HG03103 (cell line): ENCODE measurements at regions not wholly inside any gene's neighbourhood (a gene's known extent, or its start where the extent isn't known, plus 50 kb on each side); places are given as distances from the start of the nearest gene placed in this dataset.

Experiments
- ATAC-seq: cut with Tn5 transposase; IDR thresholded peaks from one replicate; pipeline ENCODE4 v1.9.1; 2021; ENCODE audit warnings: low read depth; ENCODE audit not compliant: unreplicated experiment

- no peak for ATAC-seq
Observed at GRCh38 chr5:67619636-67620035, 423.0 kb upstream of the CD180 start.

GRCh38 chr5:67619235-67619634 lies 422.6 kb upstream of the CD180 start:
- no peak for ATAC-seq

- no peak for ATAC-seq
Observed at GRCh38 chr5:67617051-67617450, 420.5 kb upstream of the CD180 start.

GRCh38 chr5:67612961-67613360 lies 416.4 kb upstream of the CD180 start:
- ATAC-seq: no peak

GRCh38 chr5:67610186-67610912 lies 413.8 kb upstream of the CD180 start:
- no peak for ATAC-seq

- ATAC-seq: no peak
Observed at GRCh38 chr5:67607958-67608357, 411.4 kb upstream of the CD180 start.

- ATAC-seq: no peak
Observed at GRCh38 chr5:67606586-67606947, 410.0 kb upstream of the CD180 start.

- no peak for ATAC-seq
Observed at GRCh38 chr5:67605730-67606585, 409.4 kb upstream of the CD180 start.

GRCh38 chr5:67591491-67591890 lies 394.9 kb upstream of the CD180 start:
- no peak for ATAC-seq

GRCh38 chr5:67588389-67588788 lies 391.8 kb upstream of the CD180 start:
- no peak for ATAC-seq

- no peak for ATAC-seq
Observed at GRCh38 chr5:67581203-67581602, 384.6 kb upstream of the CD180 start.

GRCh38 chr5:67578011-67578410 lies 381.4 kb upstream of the CD180 start:
- no peak for ATAC-seq

GRCh38 chr5:67577424-67577823 lies 380.8 kb upstream of the CD180 start:
- ATAC-seq: no peak

- no peak for ATAC-seq
Observed at GRCh38 chr5:67576112-67576511, 379.5 kb upstream of the CD180 start.

- no peak for ATAC-seq
Observed at GRCh38 chr5:67575087-67575486, 378.5 kb upstream of the CD180 start.

GRCh38 chr5:67561151-67561932 lies 364.7 kb upstream of the CD180 start:
- ATAC-seq: no peak

- no peak for ATAC-seq
Observed at GRCh38 chr5:67552773-67553172, 356.2 kb upstream of the CD180 start.

- no peak for ATAC-seq
Observed at GRCh38 chr5:67549947-67550346, 353.3 kb upstream of the CD180 start.

GRCh38 chr5:67549296-67549618 lies 352.7 kb upstream of the CD180 start:
- ATAC-seq: no peak

GRCh38 chr5:67548520-67549295 lies 352.1 kb upstream of the CD180 start:
- no peak for ATAC-seq

GRCh38 chr5:67547682-67548081 lies 351.1 kb upstream of the CD180 start:
- no peak for ATAC-seq
